Pancreas (tissue), 10 donors: ENCODE measurements at regions not wholly inside any gene's neighbourhood (a gene's known extent, or its start where the extent isn't known, plus 50 kb on each side); places are given as distances from the start of the nearest gene placed in this dataset.

Experiments used
- ATAC-seq, 4 donors: fragments of 200-7000 bp; cut with Tn5 transposase; one replicate each; pipeline versions ENCODE4 v1.8.0 to v1.9.1; 2020; ENCODE audit warnings: mild to moderate bottlenecking in 4 of 4, moderate library complexity in 4 of 4
- DNase-seq, 6 donors: peaks; one replicate each; pipeline ENCODE4 v3.0.0-alpha.2; 2020
- FAIRE-seq: peaks from 2 replicates; lab custom pipeline; 2012; peaks lifted over from hg19 to GRCh38; lab: Jason Lieb, UNC
- H3K27ac ChIP-seq, 4 donors: fragments of 200-600 bp; sonication (generic); 1 replicate in 3 of 4; 2 replicates in 1 of 4; pipeline versions ENCODE4 v1.5.0 to v1.8.0; 2020
- H3K27me3 ChIP-seq, 4 donors: fragments of 200-600 bp; one replicate each; pipeline ENCODE4 v1.8.0; 2021
- H3K36me3 ChIP-seq, 3 donors: fragments of 200-600 bp; sonication (generic) in 1 of 3; one replicate each; pipeline versions ENCODE4 v1.5.0 to v1.8.0; 2020 to 2021
- H3K4me1 ChIP-seq, 3 donors: fragments of 200-600 bp; one replicate each; pipeline ENCODE4 v1.8.0; 2021
- H3K4me3 ChIP-seq, 4 donors: fragments of 200-600 bp; sonication (generic) in 2 of 4; one replicate each; pipeline versions ENCODE4 v1.5.0 to v1.8.0; 2020 to 2021
- H3K9me3 ChIP-seq, 4 donors: fragments of 200-600 bp; one replicate each; pipeline ENCODE4 v1.8.0; 2021
- CTCF ChIP-seq, 4 donors: fragments of 200-600 bp; sonication (generic) in 3 of 4; IDR thresholded peaks; one replicate each; pipeline versions ENCODE4 v1.5.0 to v1.8.0; 2021; ENCODE audit warnings: antibody characterized with exemption in 4 of 4
- WGBS, 2 donors: extraction: QIAGEN DNeasy Blood & Tissue Kit; methylation state at CpG; one replicate each; pipeline ENCODE4 v1.1.7; 2013; 5-methylcytosine and 5-hydroxymethylcytosine counted together
- intact Hi-C, 3 donors: fragments of 100-400 bp; cut with DNase I; formaldehyde crosslinking; loops; one replicate each; pipeline versions ENCODE4 v1.11.1 to v1.14.2; 2022
- donor health status: healthy with polysubstance abuse.
- donor health status: DM: no; HTN: no; CAD: no; lungs with moderate emphysema.
- donor health status: DM: no; HTN: no; CAD: no.
- donor health status: control.
- donor health status: control.
- donor health status: Bipolar disorder and iron deficiency.
- donor health status: DM: yes; HTN: yes; CAD: no.
- donor health status: DM: no; HTN: no; CAD: no.
- donor health status: DM: no; HTN: no; CAD: no.
- donor health status: DM: yes; HTN: yes; CAD: no.

- Histone ChIP-seq H3K4me3 (no peak overlapping the region), H3K27me3 (no peaks in the 10 kb centered on the region), H3K36me3 (no peaks in the 10 kb centered on the region), H3K27ac (no peak overlapping the region), H3K4me1 (no peaks in the 10 kb centered on the region), H3K9me3 (no peaks in the 10 kb centered on the region)
- FAIRE-seq (no peak), DNase-seq (no peak), ATAC-seq (no peak)
- TF ChIP-seq CTCF (IDR thresholded peaks at IDR 0.05): no peak
- WGBS, 2 donors: 81 to 85% methylated on average over 5 of the region's 5 CpGs
- intact Hi-C loops: no loop called here
Observed at GRCh38 chr4:7130621-7131211, 61.6 kb upstream of the SORCS2 start.

- no peak for TF ChIP-seq CTCF (IDR thresholded peaks at IDR 0.05)
- FAIRE-seq (no peak), DNase-seq (peak in 1 of 6 donors; percentile 47), ATAC-seq (no peak)
- H3K36me3 ChIP-seq: no peaks in the 10 kb centered on the region
- WGBS, 2 donors: 86% methylated on average over 28 of the region's 28 CpGs
- H3K27me3 ChIP-seq: no peaks in the 10 kb centered on the region
- H3K9me3 ChIP-seq: no peaks in the 10 kb centered on the region
- no peak overlapping the region for H3K27ac ChIP-seq
- H3K4me3 ChIP-seq: no peak overlapping the region
- intact Hi-C loops: no loop called here
- H3K4me1 ChIP-seq: no peaks in the 10 kb centered on the region
Observed at GRCh38 chr4:7129871-7130620, 62.2 kb upstream of the GRPEL1 start.

- H3K27ac ChIP-seq: no peak overlapping the region
- 89 to 94% methylated on average over 12 of the region's 12 CpGs for WGBS, 2 donors
- ATAC-seq: no peak
- DNase-seq: no peak
- H3K4me3 ChIP-seq: no peak overlapping the region
- intact Hi-C loops: no loop called here
- H3K36me3 ChIP-seq: no peaks in the 10 kb centered on the region
- H3K4me1 ChIP-seq: no peaks in the 10 kb centered on the region
- no peak for FAIRE-seq
- H3K27me3 ChIP-seq: no peaks in the 10 kb centered on the region
- H3K9me3 ChIP-seq: no peaks in the 10 kb centered on the region
- TF ChIP-seq CTCF (IDR thresholded peaks at IDR 0.05): no peak
Observed at GRCh38 chr4:7128644-7129043, 60.8 kb upstream of the GRPEL1 start.

GRCh38 chr4:7128234-7128633 is 60.4 kb upstream of the GRPEL1 start:
- no peak overlapping the region for H3K4me3 ChIP-seq
- no peaks in the 10 kb centered on the region for H3K27me3 ChIP-seq
- no peak for TF ChIP-seq CTCF (IDR thresholded peaks at IDR 0.05)
- DNase-seq: no peak
- no peaks in the 10 kb centered on the region for H3K36me3 ChIP-seq
- WGBS, 2 donors: 78% methylated on average over 8 of the region's 8 CpGs
- no peaks in the 10 kb centered on the region for H3K4me1 ChIP-seq
- ATAC-seq: no peak
- no peaks in the 10 kb centered on the region for H3K9me3 ChIP-seq
- H3K27ac ChIP-seq: no peak overlapping the region
- intact Hi-C loops: no loop called here
- no peak for FAIRE-seq

GRCh38 chr4:7127576-7127975 is 59.7 kb upstream of the GRPEL1 start:
- no peak for TF ChIP-seq CTCF (IDR thresholded peaks at IDR 0.05)
- Histone ChIP-seq H3K36me3 (no peaks in the 10 kb centered on the region), H3K27me3 (no peaks in the 10 kb centered on the region), H3K9me3 (no peaks in the 10 kb centered on the region), H3K27ac (no peak overlapping the region), H3K4me3 (no peak overlapping the region), H3K4me1 (no peaks in the 10 kb centered on the region)
- 87 to 88% methylated on average over 18 of the region's 18 CpGs for WGBS, 2 donors
- ATAC-seq (no peak), FAIRE-seq (no peak), DNase-seq (no peak)
- intact Hi-C loops: no loop called here
